H1 (cell line): ENCODE measurements at regions not wholly inside any gene's neighbourhood (a gene's known extent, or its start where the extent isn't known, plus 50 kb on each side); places are given as distances from the start of the nearest gene placed in this dataset.

Experiments
- TF ChIP-seq, protein P1 (sequence below): fragments of 300-600 bp; sonication (generic); IDR thresholded peaks from 2 replicates; pipeline ENCODE4 v1.7.1; 2012; ENCODE audit warnings: low read length, moderate library complexity, mild to moderate bottlenecking, inconsistent platforms; ENCODE audit not compliant: insufficient replicate concordance

- TF ChIP-seq, protein P1, sequence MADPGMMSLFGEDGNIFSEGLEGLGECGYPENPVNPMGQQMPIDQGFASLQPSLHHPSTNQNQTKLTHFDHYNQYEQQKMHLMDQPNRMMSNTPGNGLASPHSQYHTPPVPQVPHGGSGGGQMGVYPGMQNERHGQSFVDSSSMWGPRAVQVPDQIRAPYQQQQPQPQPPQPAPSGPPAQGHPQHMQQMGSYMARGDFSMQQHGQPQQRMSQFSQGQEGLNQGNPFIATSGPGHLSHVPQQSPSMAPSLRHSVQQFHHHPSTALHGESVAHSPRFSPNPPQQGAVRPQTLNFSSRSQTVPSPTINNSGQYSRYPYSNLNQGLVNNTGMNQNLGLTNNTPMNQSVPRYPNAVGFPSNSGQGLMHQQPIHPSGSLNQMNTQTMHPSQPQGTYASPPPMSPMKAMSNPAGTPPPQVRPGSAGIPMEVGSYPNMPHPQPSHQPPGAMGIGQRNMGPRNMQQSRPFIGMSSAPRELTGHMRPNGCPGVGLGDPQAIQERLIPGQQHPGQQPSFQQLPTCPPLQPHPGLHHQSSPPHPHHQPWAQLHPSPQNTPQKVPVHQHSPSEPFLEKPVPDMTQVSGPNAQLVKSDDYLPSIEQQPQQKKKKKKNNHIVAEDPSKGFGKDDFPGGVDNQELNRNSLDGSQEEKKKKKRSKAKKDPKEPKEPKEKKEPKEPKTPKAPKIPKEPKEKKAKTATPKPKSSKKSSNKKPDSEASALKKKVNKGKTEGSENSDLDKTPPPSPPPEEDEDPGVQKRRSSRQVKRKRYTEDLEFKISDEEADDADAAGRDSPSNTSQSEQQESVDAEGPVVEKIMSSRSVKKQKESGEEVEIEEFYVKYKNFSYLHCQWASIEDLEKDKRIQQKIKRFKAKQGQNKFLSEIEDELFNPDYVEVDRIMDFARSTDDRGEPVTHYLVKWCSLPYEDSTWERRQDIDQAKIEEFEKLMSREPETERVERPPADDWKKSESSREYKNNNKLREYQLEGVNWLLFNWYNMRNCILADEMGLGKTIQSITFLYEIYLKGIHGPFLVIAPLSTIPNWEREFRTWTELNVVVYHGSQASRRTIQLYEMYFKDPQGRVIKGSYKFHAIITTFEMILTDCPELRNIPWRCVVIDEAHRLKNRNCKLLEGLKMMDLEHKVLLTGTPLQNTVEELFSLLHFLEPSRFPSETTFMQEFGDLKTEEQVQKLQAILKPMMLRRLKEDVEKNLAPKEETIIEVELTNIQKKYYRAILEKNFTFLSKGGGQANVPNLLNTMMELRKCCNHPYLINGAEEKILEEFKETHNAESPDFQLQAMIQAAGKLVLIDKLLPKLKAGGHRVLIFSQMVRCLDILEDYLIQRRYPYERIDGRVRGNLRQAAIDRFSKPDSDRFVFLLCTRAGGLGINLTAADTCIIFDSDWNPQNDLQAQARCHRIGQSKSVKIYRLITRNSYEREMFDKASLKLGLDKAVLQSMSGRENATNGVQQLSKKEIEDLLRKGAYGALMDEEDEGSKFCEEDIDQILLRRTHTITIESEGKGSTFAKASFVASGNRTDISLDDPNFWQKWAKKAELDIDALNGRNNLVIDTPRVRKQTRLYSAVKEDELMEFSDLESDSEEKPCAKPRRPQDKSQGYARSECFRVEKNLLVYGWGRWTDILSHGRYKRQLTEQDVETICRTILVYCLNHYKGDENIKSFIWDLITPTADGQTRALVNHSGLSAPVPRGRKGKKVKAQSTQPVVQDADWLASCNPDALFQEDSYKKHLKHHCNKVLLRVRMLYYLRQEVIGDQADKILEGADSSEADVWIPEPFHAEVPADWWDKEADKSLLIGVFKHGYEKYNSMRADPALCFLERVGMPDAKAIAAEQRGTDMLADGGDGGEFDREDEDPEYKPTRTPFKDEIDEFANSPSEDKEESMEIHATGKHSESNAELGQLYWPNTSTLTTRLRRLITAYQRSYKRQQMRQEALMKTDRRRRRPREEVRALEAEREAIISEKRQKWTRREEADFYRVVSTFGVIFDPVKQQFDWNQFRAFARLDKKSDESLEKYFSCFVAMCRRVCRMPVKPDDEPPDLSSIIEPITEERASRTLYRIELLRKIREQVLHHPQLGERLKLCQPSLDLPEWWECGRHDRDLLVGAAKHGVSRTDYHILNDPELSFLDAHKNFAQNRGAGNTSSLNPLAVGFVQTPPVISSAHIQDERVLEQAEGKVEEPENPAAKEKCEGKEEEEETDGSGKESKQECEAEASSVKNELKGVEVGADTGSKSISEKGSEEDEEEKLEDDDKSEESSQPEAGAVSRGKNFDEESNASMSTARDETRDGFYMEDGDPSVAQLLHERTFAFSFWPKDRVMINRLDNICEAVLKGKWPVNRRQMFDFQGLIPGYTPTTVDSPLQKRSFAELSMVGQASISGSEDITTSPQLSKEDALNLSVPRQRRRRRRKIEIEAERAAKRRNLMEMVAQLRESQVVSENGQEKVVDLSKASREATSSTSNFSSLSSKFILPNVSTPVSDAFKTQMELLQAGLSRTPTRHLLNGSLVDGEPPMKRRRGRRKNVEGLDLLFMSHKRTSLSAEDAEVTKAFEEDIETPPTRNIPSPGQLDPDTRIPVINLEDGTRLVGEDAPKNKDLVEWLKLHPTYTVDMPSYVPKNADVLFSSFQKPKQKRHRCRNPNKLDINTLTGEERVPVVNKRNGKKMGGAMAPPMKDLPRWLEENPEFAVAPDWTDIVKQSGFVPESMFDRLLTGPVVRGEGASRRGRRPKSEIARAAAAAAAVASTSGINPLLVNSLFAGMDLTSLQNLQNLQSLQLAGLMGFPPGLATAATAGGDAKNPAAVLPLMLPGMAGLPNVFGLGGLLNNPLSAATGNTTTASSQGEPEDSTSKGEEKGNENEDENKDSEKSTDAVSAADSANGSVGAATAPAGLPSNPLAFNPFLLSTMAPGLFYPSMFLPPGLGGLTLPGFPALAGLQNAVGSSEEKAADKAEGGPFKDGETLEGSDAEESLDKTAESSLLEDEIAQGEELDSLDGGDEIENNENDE = no peak
Observed at GRCh38 chr17:62868723-62869122, 60.6 kb upstream of the MARCHF10 start (continued).
